PC-9 (cell line): ENCODE measurements at regions not wholly inside any gene's neighbourhood (a gene's known extent, or its start where the extent isn't known, plus 50 kb on each side); places are given as distances from the start of the nearest gene placed in this dataset.

Experiments used
- BruUV-seq: library from RNA; stranded (reverse); fragments of 400-500 nt; replicated peaks from 2 replicates; lab custom pipeline; 2021; lab: Mats Ljungman, UMichigan
- CTCF ChIA-PET: fragments of 300-600 bp; sonication (Branson Sonifier 250); formaldehyde crosslinking; loops from one replicate; lab custom pipeline; 2022; ENCODE audit warnings: antibody characterized with exemption; lab: Charles Lee
- POLR2A ChIA-PET: fragments of 300-600 bp; sonication (Branson Sonifier 250); formaldehyde crosslinking; loops from one replicate; lab custom pipeline; 2022; ENCODE audit warnings: antibody characterized with exemption; ENCODE audit not compliant: unreplicated experiment; lab: Charles Lee
- DNase-seq, 2 experiments: peaks; one replicate each; pipeline versions ENCODE4 v3.0.0 to v3.0.0-alpha.2; 2015 to 2022; ENCODE audit warnings: mixed read lengths in 1 of 2
- H2AFZ ChIP-seq: fragments of 200-600 bp; sonication (generic); 2 replicates; pipeline ENCODE4 v1.8.1; 2017; ENCODE audit warnings: antibody characterized with exemption
- H3F3A ChIP-seq: fragments of 200-600 bp; sonication (generic); 2 replicates; pipeline ENCODE4 v1.8.1; 2017; ENCODE audit warnings: antibody characterized with exemption, mild to moderate bottlenecking, low read depth; ENCODE audit not compliant: insufficient read depth
- H3K27ac ChIP-seq: fragments of 200-600 bp; sonication (generic); 2 replicates; pipeline ENCODE4 v1.6.1; 2016; ENCODE audit warnings: mixed run types
- H3K27me3 ChIP-seq: fragments of 200-600 bp; sonication (generic); 2 replicates; pipeline ENCODE4 v1.6.1; 2016; ENCODE audit warnings: low read depth, mixed run types; ENCODE audit not compliant: insufficient read depth
- H3K36me3 ChIP-seq: fragments of 200-600 bp; sonication (generic); 2 replicates; pipeline ENCODE4 v1.6.1; 2016; ENCODE audit warnings: low read depth, mixed run types
- H3K4me1 ChIP-seq: fragments of 200-600 bp; sonication (generic); replicated peaks from 2 replicates; pipeline ENCODE4 v1.6.1; 2016; ENCODE audit warnings: mixed run types; ENCODE audit not compliant: insufficient read depth
- H3K4me2 ChIP-seq: fragments of 200-600 bp; sonication (generic); 2 replicates; pipeline ENCODE4 v1.6.1; 2017; ENCODE audit warnings: mixed run types
- H3K4me3 ChIP-seq: fragments of 200-600 bp; sonication (generic); 2 replicates; pipeline ENCODE4 v1.6.1; 2016; ENCODE audit warnings: mixed run types
- H3K79me2 ChIP-seq: fragments of 200-600 bp; sonication (generic); 2 replicates; pipeline ENCODE4 v1.6.1; 2017; ENCODE audit warnings: low read depth, mixed run types
- H3K9me2 ChIP-seq: fragments of 200-600 bp; sonication (generic); 2 replicates; pipeline ENCODE4 v1.8.1; 2017; ENCODE audit warnings: mild to moderate bottlenecking; ENCODE audit not compliant: insufficient read depth
- H3K9me3 ChIP-seq: fragments of 200-600 bp; sonication (generic); 2 replicates; pipeline ENCODE4 v1.8.1; 2016; ENCODE audit warnings: low read depth; ENCODE audit not compliant: insufficient read depth
- H4K20me1 ChIP-seq: fragments of 200-600 bp; sonication (generic); 2 replicates; pipeline ENCODE4 v1.8.1; 2017; ENCODE audit not compliant: insufficient read depth
- EZH2 ChIP-seq: fragments of 200-600 bp; sonication (generic); IDR thresholded peaks from 2 replicates; pipeline ENCODE4 v1.8.0; 2017; ENCODE audit warnings: antibody characterized with exemption, low read depth
- intact Hi-C: fragments of 100-400 bp; cut with micrococcal nuclease; formaldehyde crosslinking; loops from one replicate; pipeline ENCODE4 v1.10.0; 2022; ENCODE audit not compliant: unreplicated experiment
- TF ChIP-seq, protein P1 (sequence below): fragments of 200-600 bp; sonication (generic); conservative IDR thresholded peaks from 2 replicates; pipeline ENCODE4 v1.6.1; 2017; ENCODE audit warnings: mixed run types, antibody characterized with exemption, mild to moderate bottlenecking, moderate library complexity

DNA sequence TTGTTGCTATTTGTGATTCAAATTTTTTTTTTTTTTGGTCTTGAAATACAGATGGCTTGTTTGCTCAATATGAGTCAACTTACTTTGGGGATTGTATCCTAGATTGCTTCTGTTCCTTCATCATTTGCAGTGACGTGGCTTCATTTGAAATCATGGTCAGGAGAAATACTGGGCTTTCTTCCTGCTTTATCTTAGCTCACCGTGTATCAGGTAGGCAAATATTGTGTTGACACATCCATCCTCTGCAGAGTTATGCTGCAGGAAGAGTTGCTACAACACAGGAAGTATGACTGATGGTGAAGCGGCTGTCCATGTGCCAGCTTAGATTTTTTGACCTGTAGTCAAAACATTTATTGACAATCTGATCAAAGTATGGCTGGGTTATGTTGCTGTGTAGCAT is 232.2 kb downstream of the C4orf33 start:
- no TSS peak for BruUV-seq
- DNase-seq, result peak in 1 of 2 experiments; percentile 75
- Histone ChIP-seq H3F3A (no peaks in the 10 kb centered on the region), H3K36me3 (no peaks in the 10 kb centered on the region), H3K27me3 (no peaks in the 10 kb centered on the region), H3K4me2 (no peak overlapping the region), H2AFZ (no peak overlapping the region), H3K9me3 (no peaks in the 10 kb centered on the region), H4K20me1 (no peaks in the 10 kb centered on the region), H3K4me3 (no peak overlapping the region), H3K79me2 (no peaks in the 10 kb centered on the region), H3K4me1 (0 out of 2 replicates have a peak, but pooled peaks cover 4% of the 10 kb centered on the region), H3K27ac (peak overlapping the region; percentile 34; the same call in 1 of the 2 replicates), H3K9me2 (no peaks in the 10 kb centered on the region)
- POLR2A ChIA-PET, result interaction anchor here (0.7 kb wide), 1 partner anchor 15 kb away, joined by 20 read pairs; no protein-coding TSS in a partner anchor
- CTCF ChIA-PET, result interaction anchor here (0.6 kb wide), 1 partner anchor 823 kb away, joined by 3 read pairs; no protein-coding TSS in a partner anchor
- TF ChIP-seq, protein P1, sequence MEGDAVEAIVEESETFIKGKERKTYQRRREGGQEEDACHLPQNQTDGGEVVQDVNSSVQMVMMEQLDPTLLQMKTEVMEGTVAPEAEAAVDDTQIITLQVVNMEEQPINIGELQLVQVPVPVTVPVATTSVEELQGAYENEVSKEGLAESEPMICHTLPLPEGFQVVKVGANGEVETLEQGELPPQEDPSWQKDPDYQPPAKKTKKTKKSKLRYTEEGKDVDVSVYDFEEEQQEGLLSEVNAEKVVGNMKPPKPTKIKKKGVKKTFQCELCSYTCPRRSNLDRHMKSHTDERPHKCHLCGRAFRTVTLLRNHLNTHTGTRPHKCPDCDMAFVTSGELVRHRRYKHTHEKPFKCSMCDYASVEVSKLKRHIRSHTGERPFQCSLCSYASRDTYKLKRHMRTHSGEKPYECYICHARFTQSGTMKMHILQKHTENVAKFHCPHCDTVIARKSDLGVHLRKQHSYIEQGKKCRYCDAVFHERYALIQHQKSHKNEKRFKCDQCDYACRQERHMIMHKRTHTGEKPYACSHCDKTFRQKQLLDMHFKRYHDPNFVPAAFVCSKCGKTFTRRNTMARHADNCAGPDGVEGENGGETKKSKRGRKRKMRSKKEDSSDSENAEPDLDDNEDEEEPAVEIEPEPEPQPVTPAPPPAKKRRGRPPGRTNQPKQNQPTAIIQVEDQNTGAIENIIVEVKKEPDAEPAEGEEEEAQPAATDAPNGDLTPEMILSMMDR, result no peak
- TF ChIP-seq EZH2, result no peak
- intact Hi-C loops, result no loop called here

DNA sequence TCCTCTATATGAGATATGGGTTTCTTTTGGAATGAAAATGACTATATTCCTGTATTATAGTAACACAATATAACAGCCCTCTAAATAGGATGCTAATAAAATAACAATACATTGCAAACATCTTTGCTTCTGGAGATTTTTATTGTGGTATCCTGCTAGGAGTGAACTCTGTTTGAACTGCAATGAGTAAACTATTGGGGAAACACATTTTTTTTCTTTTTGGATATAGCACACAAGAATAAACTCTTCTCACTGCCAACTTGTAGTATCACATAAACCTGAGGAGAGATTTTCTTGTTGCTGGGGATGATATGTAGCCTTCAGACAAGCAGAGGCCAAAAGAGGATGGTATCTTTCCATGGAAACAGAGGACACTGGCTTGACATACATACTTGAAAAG is 238.2 kb downstream of the C4orf33 start:
- no peaks in the 10 kb centered on the region for H3K9me3 ChIP-seq

DNA sequence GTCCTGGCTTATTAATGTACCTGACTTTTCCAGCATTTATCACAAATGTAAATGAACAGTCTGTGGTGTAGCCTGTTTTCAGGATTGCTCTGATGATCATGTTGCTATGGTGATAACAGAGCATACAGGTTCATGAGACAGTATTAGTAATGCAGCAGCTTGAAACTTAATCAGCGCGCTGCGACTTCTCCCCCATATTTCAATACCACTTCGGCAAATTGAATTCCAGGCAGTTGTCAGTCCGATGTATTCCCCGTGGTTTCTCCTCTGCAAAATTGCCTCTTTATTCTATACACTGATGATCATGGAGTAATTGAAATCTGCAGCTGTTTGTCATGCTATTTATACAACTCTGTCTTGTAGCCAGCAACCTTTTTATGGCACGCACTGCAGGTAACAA is 239.3 kb downstream of the C4orf33 start:
- ChIA-PET POLR2A (interaction anchor here (0.5 kb wide), 1 partner anchor 41 kb away, joined by 7 read pairs; no protein-coding TSS in a partner anchor), CTCF (no interaction called here)
- DNase-seq, result no peak
- Histone ChIP-seq H3K27me3 (no peaks in the 10 kb centered on the region), H3K9me2 (no peaks in the 10 kb centered on the region), H3K79me2 (no peaks in the 10 kb centered on the region), H4K20me1 (no peaks in the 10 kb centered on the region), H3K36me3 (no peaks in the 10 kb centered on the region), H3K4me1 (no peaks in the 10 kb centered on the region), H3K4me2 (no peak overlapping the region), H3K9me3 (no peaks in the 10 kb centered on the region), H3K27ac (no peak overlapping the region), H3K4me3 (no peak overlapping the region), H3F3A (no peaks in the 10 kb centered on the region), H2AFZ (no peak overlapping the region)
- TF ChIP-seq, protein P1, result no peak
- TF ChIP-seq EZH2, result no peak
- BruUV-seq, result no TSS peak
- intact Hi-C loops, result no loop called here

More for the DNA sequence above, 238.2 kb downstream of the C4orf33 start:
- no peak overlapping the region for H3K4me3 ChIP-seq
- ChIA-PET CTCF (no interaction called here), POLR2A (no interaction called here)
- no peak for DNase-seq
- BruUV-seq, result no TSS peak
- no peak overlapping the region for H3K27ac ChIP-seq
- no peak overlapping the region for H2AFZ ChIP-seq
- no peaks in the 10 kb centered on the region for H3K4me1 ChIP-seq
- no peak overlapping the region for H3K4me2 ChIP-seq
- H3K9me2 ChIP-seq, result no peaks in the 10 kb centered on the region
- no peaks in the 10 kb centered on the region for H3K27me3 ChIP-seq
- no peaks in the 10 kb centered on the region for H4K20me1 ChIP-seq
- intact Hi-C loops, result no loop called here
- no peaks in the 10 kb centered on the region for H3K36me3 ChIP-seq
- H3F3A ChIP-seq, result no peaks in the 10 kb centered on the region
- H3K79me2 ChIP-seq, result no peaks in the 10 kb centered on the region
- TF ChIP-seq, protein P1, result no peak
- TF ChIP-seq EZH2, result no peak
